Activated B cell treated with CpG ODN at 0.5 μM for 24 hours (primary cell): ENCODE measurements at regions not wholly inside any gene's neighbourhood (a gene's known extent, or its start where the extent isn't known, plus 50 kb on each side); places are given as distances from the start of the nearest gene placed in this dataset.

Source experiments
- ATAC-seq: fragments of 200-7000 bp; cut with Tn5 transposase; one replicate; pipeline ENCODE4 v1.10.0; 2021; ENCODE audit warnings: low read depth, mild to moderate bottlenecking, moderate library complexity
- CTCF ChIA-PET: fragments of 350-600 bp; sonication (Branson Sonifier 250); formaldehyde crosslinking; loops from one replicate; lab custom pipeline; 2021; ENCODE audit warnings: antibody characterized with exemption; lab: Charles Lee
- POLR2A ChIA-PET: fragments of 350-600 bp; sonication (Branson Sonifier 250); formaldehyde crosslinking; loops from one replicate; lab custom pipeline; 2021; ENCODE audit warnings: antibody characterized with exemption; lab: Charles Lee
- DNase-seq: peaks from one replicate; pipeline ENCODE4 v3.0.0; 2022
- H3K27ac Mint-ChIP-seq: one replicate; pipeline ENCODE4 v1.8.0; 2020; ENCODE audit warnings: mixed read lengths
- H3K27me3 Mint-ChIP-seq: one replicate; pipeline ENCODE4 v1.8.0; 2021; ENCODE audit warnings: mixed read lengths
- H3K36me3 Mint-ChIP-seq: one replicate; pipeline ENCODE4 v1.8.0; 2021; ENCODE audit warnings: low read depth, mixed read lengths
- H3K4me1 Mint-ChIP-seq: one replicate; pipeline ENCODE4 v1.8.0; 2021; ENCODE audit warnings: mixed read lengths
- H3K4me3 Mint-ChIP-seq: one replicate; pipeline ENCODE4 v1.8.0; 2020; ENCODE audit warnings: mild to moderate bottlenecking, mixed read lengths
- H3K9me3 Mint-ChIP-seq: one replicate; pipeline ENCODE4 v1.8.0; 2020; ENCODE audit warnings: mixed read lengths
- CTCF ChIP-seq: fragments of 200-600 bp; IDR thresholded peaks from one replicate; pipeline ENCODE4 v1.8.0; 2022; ENCODE audit warnings: antibody characterized with exemption, mild to moderate bottlenecking
- intact Hi-C: fragments of 100-400 bp; cut with micrococcal nuclease; formaldehyde crosslinking; loops from one replicate; pipeline ENCODE4 v1.15.1; 2024

DNA sequence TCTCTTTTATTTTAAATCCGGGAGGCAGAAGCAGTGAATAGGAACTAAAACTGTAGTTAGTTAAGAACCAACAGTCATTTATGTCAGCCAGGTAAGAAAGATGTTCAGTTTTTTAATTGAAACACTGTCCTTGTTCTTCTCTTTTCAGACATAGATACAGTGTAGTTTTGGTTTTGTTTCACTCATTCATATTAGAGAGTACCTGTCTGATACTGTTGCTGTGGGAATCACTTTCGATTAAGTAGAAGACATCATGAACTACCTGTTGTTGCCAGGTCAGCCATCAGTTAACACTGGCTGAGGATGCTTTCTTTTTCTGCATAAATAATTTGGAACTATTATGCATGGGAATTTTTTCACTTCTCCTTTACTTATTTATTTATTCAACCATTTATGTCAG is 700.4 kb downstream of the OTOL1 start:
- Mint-ChIP-seq H3K27me3 (no peaks in the 10 kb centered on the region), H3K4me3 (no peak overlapping the region), H3K27ac (no peak overlapping the region), H3K4me1 (no peaks in the 10 kb centered on the region), H3K9me3 (no peaks in the 10 kb centered on the region), H3K36me3 (no peaks in the 10 kb centered on the region)
- intact Hi-C loops: no loop called here
- no peak for TF ChIP-seq CTCF
- CTCF ChIA-PET: no interaction called here
- DNase-seq: no peak
- POLR2A ChIA-PET: no interaction called here
- ATAC-seq: no peak

- CTCF ChIA-PET: no interaction called here
- DNase-seq (no peak), ATAC-seq (no peak)
- H3K27ac Mint-ChIP-seq: no peak overlapping the region
- intact Hi-C loops: no loop called here
- no peaks in the 10 kb centered on the region for H3K36me3 Mint-ChIP-seq
- no peaks in the 10 kb centered on the region for H3K27me3 Mint-ChIP-seq
- no peak for TF ChIP-seq CTCF
- no peaks in the 10 kb centered on the region for H3K9me3 Mint-ChIP-seq
- H3K4me3 Mint-ChIP-seq: no peak overlapping the region
- POLR2A ChIA-PET: no interaction called here
- H3K4me1 Mint-ChIP-seq: no peaks in the 10 kb centered on the region
These were observed 704.2 kb downstream of the OTOL1 start for GRCh38 chr3:162200836-162201235.

GRCh38 chr3:162206648-162207047 is 710.0 kb downstream of the OTOL1 start:
- intact Hi-C loops: no loop called here
- Mint-ChIP-seq H3K36me3 (no peaks in the 10 kb centered on the region), H3K27me3 (no peaks in the 10 kb centered on the region), H3K27ac (no peak overlapping the region), H3K9me3 (no peaks in the 10 kb centered on the region), H3K4me3 (no peak overlapping the region), H3K4me1 (no peaks in the 10 kb centered on the region)
- no peak for DNase-seq
- ChIA-PET CTCF (no interaction called here), POLR2A (no interaction called here)
- no peak for ATAC-seq
- no peak for TF ChIP-seq CTCF

DNA sequence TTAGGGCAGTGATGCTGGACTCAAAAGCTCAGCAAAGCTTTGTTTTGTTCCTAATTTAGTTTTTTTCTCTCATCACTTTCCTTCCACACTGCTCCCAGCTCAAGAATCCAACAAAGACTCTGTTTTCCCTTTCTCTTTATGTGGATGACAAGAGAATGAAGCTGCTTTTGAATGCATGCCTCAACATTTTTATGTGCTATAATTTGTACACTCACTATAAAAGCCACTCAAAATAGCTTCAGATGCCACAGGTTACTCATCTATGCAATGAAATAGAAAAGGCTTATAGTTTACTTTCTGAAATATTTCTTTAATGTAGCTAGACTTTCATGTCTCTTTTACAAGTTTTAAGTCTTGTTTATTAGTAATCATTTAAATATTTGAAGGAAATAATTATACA is 714.9 kb downstream of the OTOL1 start:
- ChIA-PET POLR2A (no interaction called here), CTCF (no interaction called here)
- no peak for DNase-seq
- H3K4me1 Mint-ChIP-seq: no peaks in the 10 kb centered on the region
- H3K27ac Mint-ChIP-seq: no peak overlapping the region
- intact Hi-C loops: no loop called here
- no peaks in the 10 kb centered on the region for H3K9me3 Mint-ChIP-seq
- no peak for TF ChIP-seq CTCF
- H3K27me3 Mint-ChIP-seq: no peaks in the 10 kb centered on the region
- no peak for ATAC-seq
- no peaks in the 10 kb centered on the region for H3K36me3 Mint-ChIP-seq
- H3K4me3 Mint-ChIP-seq: no peak overlapping the region

- Mint-ChIP-seq H3K36me3 (no peaks in the 10 kb centered on the region), H3K9me3 (no peaks in the 10 kb centered on the region), H3K4me1 (no peaks in the 10 kb centered on the region), H3K27ac (no peak overlapping the region), H3K27me3 (no peaks in the 10 kb centered on the region), H3K4me3 (no peak overlapping the region)
- no peak for TF ChIP-seq CTCF
- intact Hi-C loops: no loop called here
- CTCF ChIA-PET: no interaction called here
- POLR2A ChIA-PET: no interaction called here
- ATAC-seq (no peak), DNase-seq (no peak)
These were observed 716.6 kb downstream of the OTOL1 start for GRCh38 chr3:162213196-162213595.
